ENCODE measurements at regions not wholly inside any gene's neighbourhood (a gene's known extent, or its start where the extent isn't known, plus 50 kb on each side); places are given as distances from the start of the nearest gene placed in this dataset.

DNA sequence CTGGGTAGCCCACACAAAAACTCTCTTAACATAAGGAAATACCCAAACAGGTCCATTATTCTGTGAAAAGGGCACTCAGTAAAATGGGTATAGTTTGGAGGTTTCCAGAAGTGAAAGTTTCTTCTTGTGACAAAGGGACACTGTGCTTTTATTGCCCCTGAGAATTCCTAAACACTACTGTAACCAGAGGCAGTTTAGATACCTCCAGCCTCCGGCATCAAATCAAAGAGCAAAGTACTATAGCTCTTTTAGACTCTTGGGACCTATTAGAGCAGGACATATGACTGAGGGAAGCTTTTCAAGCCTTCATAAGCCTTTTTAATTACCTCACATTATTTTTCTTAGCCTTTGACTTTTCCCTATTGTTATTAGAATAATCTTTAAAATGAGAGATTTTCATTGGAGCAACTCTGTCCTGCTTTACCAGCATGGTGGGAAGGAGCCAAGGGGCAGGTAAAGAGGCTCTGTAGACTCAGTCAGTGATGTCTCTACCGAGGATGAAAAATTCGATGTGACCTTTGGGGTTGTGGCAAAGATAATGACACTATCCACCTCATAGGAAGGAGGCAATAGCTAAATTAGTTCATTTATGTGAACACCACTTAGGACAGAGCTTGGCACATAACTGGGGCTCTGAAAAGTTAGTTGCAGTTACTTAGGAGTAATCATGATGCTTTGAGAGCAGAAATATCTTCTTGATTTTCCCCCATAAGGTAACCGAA is 85.1 kb downstream of the IFNG start:
- no peak overlapping the region for H3K4me3 ChIP-seq (ENCODE audit: low read depth, low read length)
- TF ChIP-seq, protein P1, sequence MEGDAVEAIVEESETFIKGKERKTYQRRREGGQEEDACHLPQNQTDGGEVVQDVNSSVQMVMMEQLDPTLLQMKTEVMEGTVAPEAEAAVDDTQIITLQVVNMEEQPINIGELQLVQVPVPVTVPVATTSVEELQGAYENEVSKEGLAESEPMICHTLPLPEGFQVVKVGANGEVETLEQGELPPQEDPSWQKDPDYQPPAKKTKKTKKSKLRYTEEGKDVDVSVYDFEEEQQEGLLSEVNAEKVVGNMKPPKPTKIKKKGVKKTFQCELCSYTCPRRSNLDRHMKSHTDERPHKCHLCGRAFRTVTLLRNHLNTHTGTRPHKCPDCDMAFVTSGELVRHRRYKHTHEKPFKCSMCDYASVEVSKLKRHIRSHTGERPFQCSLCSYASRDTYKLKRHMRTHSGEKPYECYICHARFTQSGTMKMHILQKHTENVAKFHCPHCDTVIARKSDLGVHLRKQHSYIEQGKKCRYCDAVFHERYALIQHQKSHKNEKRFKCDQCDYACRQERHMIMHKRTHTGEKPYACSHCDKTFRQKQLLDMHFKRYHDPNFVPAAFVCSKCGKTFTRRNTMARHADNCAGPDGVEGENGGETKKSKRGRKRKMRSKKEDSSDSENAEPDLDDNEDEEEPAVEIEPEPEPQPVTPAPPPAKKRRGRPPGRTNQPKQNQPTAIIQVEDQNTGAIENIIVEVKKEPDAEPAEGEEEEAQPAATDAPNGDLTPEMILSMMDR (conservative IDR thresholded peaks at IDR 0.05; ENCODE audit: low read depth, low read length) = no peak
- DNase-seq (ENCODE audit: low read depth) = no peak

DNA sequence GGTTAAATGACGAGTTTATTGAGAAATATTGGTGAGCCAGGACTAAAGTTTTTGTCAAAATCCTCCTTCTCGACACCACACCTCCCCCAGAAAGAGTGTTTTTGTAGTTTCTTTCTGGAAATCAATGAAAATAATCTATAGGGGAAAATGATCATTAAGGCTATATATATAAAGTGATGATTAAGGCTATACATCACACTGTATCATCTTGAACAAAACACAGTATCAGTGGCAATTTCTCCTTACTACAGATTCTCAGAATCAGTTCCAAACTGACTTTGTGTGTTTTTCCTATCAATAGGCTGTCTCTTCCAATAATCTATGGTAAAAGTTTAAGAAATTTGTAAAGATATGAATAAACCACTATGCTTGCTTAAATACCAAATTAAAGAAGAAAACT is 81.7 kb downstream of the IFNG-AS1 start:
- TF ChIP-seq, protein P1 (conservative IDR thresholded peaks at IDR 0.05; ENCODE audit: low read depth, low read length) = no peak
- no peak overlapping the region for H3K4me3 ChIP-seq (ENCODE audit: low read depth, low read length)
- DNase-seq (ENCODE audit: low read depth) = no peak
